ENCODE measurements at regions not wholly inside any gene's neighbourhood (a gene's known extent, or its start where the extent isn't known, plus 50 kb on each side); places are given as distances from the start of the nearest gene placed in this dataset.

DNA sequence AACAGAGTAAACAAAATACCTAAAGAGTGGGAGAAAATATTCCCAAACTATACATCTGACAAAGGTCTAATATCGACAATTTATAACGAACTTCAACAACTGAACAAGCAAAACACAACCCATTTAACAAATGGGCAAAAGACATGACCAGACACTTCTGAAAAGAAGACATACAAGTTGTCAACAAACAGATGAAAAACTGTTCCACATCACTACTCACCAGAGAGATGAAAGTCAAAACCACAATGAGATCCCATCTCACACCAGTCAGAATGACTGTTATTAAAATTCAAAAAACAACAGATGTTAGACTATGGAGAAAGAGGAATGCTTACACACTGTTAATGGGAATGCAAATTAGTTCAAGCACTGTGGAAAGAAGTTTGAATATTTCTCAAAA, 233.8 kb upstream of the EDNRB start:
- TF ChIP-seq EGR1 (IDR thresholded peaks at IDR 0.05) (no peak), RAD21 (IDR thresholded peaks at IDR 0.05; ENCODE audit: low read depth) (no peak), YY1 (IDR thresholded peaks at IDR 0.05; ENCODE audit: low read depth) (no peak), CEBPB (IDR thresholded peaks at IDR 0.05) (no peak)

DNA sequence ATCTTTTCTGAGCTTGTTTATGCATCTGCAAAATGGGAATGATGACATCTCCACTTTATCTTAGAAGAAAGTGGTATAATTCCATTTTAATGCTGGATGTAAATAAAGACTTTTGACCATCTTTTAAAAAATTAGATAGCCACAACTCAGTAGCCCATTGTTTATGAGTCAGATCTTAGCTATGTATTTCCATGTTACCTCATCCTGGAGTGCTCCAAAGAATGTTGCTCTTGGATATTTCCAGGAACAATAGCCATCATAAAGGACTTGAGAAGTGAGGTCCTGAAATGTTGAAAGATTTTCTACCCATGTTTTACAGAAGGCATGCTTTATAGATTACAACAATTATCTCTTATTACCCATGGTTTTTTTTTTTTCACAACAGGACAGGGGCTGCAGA, 229.3 kb upstream of the EDNRB start:
- TF ChIP-seq TEAD4 (IDR thresholded peaks at IDR 0.05) (peak; percentile 85), EP300 (IDR thresholded peaks at IDR 0.05; ENCODE audit: borderline replicate concordance) (no peak), RAD21 (IDR thresholded peaks at IDR 0.05; ENCODE audit: low read depth) (no peak), CREB1 (IDR thresholded peaks at IDR 0.05; ENCODE audit: low read depth) (no peak), FOXM1 (IDR thresholded peaks at IDR 0.05; ENCODE audit: borderline replicate concordance, low read depth) (no peak)
- TF ChIP-seq, protein P1, sequence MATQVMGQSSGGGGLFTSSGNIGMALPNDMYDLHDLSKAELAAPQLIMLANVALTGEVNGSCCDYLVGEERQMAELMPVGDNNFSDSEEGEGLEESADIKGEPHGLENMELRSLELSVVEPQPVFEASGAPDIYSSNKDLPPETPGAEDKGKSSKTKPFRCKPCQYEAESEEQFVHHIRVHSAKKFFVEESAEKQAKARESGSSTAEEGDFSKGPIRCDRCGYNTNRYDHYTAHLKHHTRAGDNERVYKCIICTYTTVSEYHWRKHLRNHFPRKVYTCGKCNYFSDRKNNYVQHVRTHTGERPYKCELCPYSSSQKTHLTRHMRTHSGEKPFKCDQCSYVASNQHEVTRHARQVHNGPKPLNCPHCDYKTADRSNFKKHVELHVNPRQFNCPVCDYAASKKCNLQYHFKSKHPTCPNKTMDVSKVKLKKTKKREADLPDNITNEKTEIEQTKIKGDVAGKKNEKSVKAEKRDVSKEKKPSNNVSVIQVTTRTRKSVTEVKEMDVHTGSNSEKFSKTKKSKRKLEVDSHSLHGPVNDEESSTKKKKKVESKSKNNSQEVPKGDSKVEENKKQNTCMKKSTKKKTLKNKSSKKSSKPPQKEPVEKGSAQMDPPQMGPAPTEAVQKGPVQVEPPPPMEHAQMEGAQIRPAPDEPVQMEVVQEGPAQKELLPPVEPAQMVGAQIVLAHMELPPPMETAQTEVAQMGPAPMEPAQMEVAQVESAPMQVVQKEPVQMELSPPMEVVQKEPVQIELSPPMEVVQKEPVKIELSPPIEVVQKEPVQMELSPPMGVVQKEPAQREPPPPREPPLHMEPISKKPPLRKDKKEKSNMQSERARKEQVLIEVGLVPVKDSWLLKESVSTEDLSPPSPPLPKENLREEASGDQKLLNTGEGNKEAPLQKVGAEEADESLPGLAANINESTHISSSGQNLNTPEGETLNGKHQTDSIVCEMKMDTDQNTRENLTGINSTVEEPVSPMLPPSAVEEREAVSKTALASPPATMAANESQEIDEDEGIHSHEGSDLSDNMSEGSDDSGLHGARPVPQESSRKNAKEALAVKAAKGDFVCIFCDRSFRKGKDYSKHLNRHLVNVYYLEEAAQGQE (IDR thresholded peaks at IDR 0.05; ENCODE audit: low read depth): no peak

DNA sequence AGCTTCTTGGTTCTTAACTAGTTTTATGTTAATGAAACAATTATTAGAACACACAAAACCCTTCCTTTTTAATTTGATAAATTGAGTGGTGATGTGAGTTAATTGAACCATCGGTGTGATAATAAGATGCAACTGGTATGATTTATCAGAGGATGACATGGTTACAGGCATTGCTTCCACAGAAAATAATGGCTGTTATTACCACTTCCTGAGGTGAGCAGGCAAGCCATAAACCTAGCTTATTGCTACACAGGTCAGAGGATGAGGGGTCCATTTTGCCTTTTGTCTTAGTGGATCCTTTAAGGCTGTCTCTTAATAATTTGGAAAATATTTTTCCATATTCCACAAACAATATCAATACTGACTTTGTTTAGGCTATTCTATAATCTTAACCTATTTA, 226.6 kb upstream of the EDNRB start:
- TF ChIP-seq, protein P2, sequence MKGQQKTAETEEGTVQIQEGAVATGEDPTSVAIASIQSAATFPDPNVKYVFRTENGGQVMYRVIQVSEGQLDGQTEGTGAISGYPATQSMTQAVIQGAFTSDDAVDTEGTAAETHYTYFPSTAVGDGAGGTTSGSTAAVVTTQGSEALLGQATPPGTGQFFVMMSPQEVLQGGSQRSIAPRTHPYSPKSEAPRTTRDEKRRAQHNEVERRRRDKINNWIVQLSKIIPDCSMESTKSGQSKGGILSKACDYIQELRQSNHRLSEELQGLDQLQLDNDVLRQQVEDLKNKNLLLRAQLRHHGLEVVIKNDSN (IDR thresholded peaks at IDR 0.05): no peak
- TF ChIP-seq CREB1 (IDR thresholded peaks at IDR 0.05; ENCODE audit: low read depth): no peak
- TF ChIP-seq RAD21 (IDR thresholded peaks at IDR 0.05; ENCODE audit: low read depth): no peak
- no peak for TF ChIP-seq ZBTB7A (IDR thresholded peaks at IDR 0.05; ENCODE audit: low read depth)
- TF ChIP-seq FOXM1 (IDR thresholded peaks at IDR 0.05; ENCODE audit: borderline replicate concordance, low read depth): no peak
- TF ChIP-seq NFIC (IDR thresholded peaks at IDR 0.05): no peak
- TF ChIP-seq EP300 (IDR thresholded peaks at IDR 0.05; ENCODE audit: borderline replicate concordance): no peak
- TF ChIP-seq, protein P1 (IDR thresholded peaks at IDR 0.05; ENCODE audit: low read depth): no peak
- TF ChIP-seq TAF1 (IDR thresholded peaks at IDR 0.05; ENCODE audit: low read depth): no peak
- no peak for TF ChIP-seq TEAD4 (IDR thresholded peaks at IDR 0.05)
- no peak for TF ChIP-seq TCF12 (IDR thresholded peaks at IDR 0.05; ENCODE audit: low read depth)
- no peak for TF ChIP-seq YY1 (IDR thresholded peaks at IDR 0.05; ENCODE audit: low read depth)
- TF ChIP-seq, protein P3, sequence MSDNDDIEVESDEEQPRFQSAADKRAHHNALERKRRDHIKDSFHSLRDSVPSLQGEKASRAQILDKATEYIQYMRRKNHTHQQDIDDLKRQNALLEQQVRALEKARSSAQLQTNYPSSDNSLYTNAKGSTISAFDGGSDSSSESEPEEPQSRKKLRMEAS (IDR thresholded peaks at IDR 0.05): no peak
- no peak for TF ChIP-seq CEBPB (IDR thresholded peaks at IDR 0.05)
- TF ChIP-seq EGR1 (IDR thresholded peaks at IDR 0.05): no peak

DNA sequence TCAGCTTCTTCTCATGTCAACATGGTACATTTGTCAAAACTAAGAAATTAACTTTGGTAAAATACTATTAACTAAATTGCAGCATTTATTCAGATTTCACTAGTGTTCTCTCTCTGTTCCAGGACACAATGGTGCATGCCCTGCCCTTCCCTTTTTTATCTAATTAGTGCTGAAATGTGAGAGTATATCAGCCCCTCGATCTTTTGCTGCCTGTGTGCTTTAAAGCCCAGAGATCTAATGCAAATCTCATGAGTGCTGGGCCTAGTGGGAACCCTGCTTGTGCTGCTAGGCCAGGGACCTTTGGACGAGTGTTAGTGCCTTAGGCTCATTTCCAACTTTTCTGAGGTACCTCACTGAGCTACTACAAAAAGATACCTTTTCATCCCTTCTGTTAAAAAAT, 221.1 kb upstream of the EDNRB start:
- TF ChIP-seq, protein P3 (IDR thresholded peaks at IDR 0.05): no peak
- TF ChIP-seq, protein P2 (IDR thresholded peaks at IDR 0.05): no peak
- TF ChIP-seq RAD21 (IDR thresholded peaks at IDR 0.05; ENCODE audit: low read depth): no peak
- TF ChIP-seq TCF12 (IDR thresholded peaks at IDR 0.05; ENCODE audit: low read depth): no peak
- no peak for TF ChIP-seq CREB1 (IDR thresholded peaks at IDR 0.05; ENCODE audit: low read depth)
- TF ChIP-seq YY1 (IDR thresholded peaks at IDR 0.05; ENCODE audit: low read depth): no peak
- no peak for TF ChIP-seq EGR1 (IDR thresholded peaks at IDR 0.05)

DNA sequence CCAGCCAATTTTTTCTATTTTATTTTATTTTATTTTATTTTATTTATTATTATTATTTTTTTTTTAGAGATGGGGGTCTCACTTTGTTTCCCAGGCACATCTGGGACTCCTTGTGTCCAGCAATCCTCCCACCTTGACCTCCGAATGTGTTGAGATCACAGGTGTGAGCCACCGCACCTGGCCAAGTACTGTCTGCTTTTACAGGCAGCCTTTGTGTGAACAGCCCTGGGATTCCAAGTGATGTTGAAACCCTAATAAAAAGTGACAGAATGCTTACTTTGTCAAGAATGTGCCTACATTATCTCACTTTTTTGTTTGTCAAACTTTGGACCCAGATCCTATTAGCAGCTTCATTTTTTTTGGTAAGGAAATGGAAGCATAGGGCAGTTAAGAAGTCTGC, 220.1 kb upstream of the EDNRB start:
- no peak for TF ChIP-seq TCF12 (IDR thresholded peaks at IDR 0.05; ENCODE audit: low read depth)

DNA sequence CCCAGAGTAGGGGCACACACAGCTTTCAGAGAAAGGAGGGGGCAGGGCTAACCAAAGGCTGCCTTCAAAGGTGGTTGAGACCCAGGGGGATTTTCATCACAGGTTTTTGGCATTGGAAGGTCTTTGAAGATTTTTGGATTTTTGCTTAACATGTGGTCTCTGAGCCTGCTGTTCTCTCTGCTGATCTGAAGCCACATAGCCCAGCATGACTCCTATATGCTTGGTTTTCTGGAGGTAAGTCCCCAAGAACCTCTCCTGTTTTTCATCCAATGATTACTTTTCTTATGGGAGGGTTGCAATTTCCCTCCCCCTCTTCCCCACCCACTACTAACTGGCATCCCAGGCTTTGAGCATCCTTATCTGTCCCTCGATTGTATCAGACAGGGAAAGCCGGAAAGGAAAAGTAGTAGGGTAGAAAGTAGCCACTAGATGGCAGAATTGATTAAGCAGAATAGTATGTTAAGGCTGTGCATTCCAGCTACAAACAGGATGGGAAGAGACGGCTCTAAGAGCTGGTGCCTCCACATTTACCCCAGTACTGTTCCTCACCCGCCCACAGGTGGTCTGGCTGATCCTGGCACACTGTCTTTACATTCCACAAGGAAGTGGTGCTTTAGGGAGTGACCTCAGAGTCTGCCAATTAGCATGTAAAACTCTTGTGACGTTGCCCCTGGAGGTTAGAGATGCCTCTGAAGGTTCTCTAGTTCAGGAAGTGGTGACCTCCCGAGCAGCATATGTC, 218.9 kb upstream of the EDNRB start:
- TF ChIP-seq, protein P2 (IDR thresholded peaks at IDR 0.05): no peak
- TF ChIP-seq RAD21 (IDR thresholded peaks at IDR 0.05; ENCODE audit: low read depth): peak; percentile 82
- TF ChIP-seq, protein P1 (IDR thresholded peaks at IDR 0.05; ENCODE audit: low read depth): no peak
- TF ChIP-seq, protein P3 (IDR thresholded peaks at IDR 0.05): no peak
- no peak for TF ChIP-seq TAF1 (IDR thresholded peaks at IDR 0.05; ENCODE audit: low read depth)
- no peak for TF ChIP-seq EP300 (IDR thresholded peaks at IDR 0.05; ENCODE audit: borderline replicate concordance)
- TF ChIP-seq EGR1 (IDR thresholded peaks at IDR 0.05): no peak
- TF ChIP-seq CEBPB (IDR thresholded peaks at IDR 0.05): no peak
- no peak for TF ChIP-seq CREB1 (IDR thresholded peaks at IDR 0.05; ENCODE audit: low read depth)
- no peak for TF ChIP-seq TCF12 (IDR thresholded peaks at IDR 0.05; ENCODE audit: low read depth)
- TF ChIP-seq TEAD4 (IDR thresholded peaks at IDR 0.05): peak; percentile 26; the same call in 1 of the 2 replicates
- no peak for TF ChIP-seq FOXM1 (IDR thresholded peaks at IDR 0.05; ENCODE audit: borderline replicate concordance, low read depth)
- no peak for TF ChIP-seq ZBTB7A (IDR thresholded peaks at IDR 0.05; ENCODE audit: low read depth)
